ENCODE measurements at regions not wholly inside any gene's neighbourhood (a gene's known extent, or its start where the extent isn't known, plus 50 kb on each side); places are given as distances from the start of the nearest gene placed in this dataset.

DNA sequence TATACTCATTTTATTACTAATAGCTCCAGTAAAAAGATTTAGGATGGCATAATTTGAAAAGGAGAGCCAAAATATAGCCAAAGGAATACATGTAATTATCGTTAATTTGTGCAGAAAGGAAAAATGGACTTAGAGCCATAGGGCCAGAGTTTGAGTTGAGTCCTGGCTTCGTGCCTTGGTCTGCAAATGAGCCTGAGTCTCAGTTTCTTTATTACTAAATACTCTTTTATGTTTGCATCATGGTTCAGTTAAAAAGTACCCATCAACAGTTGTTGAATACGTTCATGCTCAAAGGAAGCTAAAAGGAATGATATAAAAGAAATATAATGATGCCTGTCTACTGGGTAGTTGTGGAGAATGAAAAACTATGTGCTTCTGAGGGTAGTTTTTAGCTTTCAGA, 155.7 kb upstream of the FAM78B start:
- DNase-seq = no peak
- Mint-ChIP-seq H3K27me3 (peaks cover 4 to 10% of the 10 kb centered on the region in 2 donors), H3K27ac (no peak overlapping the region), H3K9me3 (peaks cover 0 to 4% (median 0%) of the 10 kb centered on the region in 3 donors), H3K36me3 (no peaks in the 10 kb centered on the region), H3K4me1 (no peaks in the 10 kb centered on the region), H3K4me3 (no peak overlapping the region)
- ChIA-PET POLR2A (no interaction called here), CTCF (no interaction called here)
- no peaks in the 10 kb centered on the region for H3K9me3 ChIP-seq
- no peaks in the 10 kb centered on the region for H3K36me3 ChIP-seq (ENCODE audit: control insufficient read depth in 2 of 2, extremely low read depth in 1 of 2, insufficient read depth in 1 of 2, low read length in 1 of 2)
- no peaks in the 10 kb centered on the region for H3K4me1 ChIP-seq (ENCODE audit: control insufficient read depth in 1 of 2, extremely low read depth in 1 of 2, insufficient read depth in 2 of 2, low read length in 2 of 2)
- no peak for ATAC-seq (replicated peaks in 1 of 4)
- H3K27me3 ChIP-seq (replicated peaks in 1 of 2; ENCODE audit: control insufficient read depth in 2 of 2, extremely low read depth in 1 of 2, insufficient read depth in 2 of 2, low read length in 1 of 2) = no peaks in the 10 kb centered on the region
- H3K4me3 ChIP-seq (ENCODE audit: control insufficient read depth in 1 of 2, extremely low read depth in 1 of 2, low read length in 1 of 2) = no peak overlapping the region
- no CpG with 5 or more reads among the region's 3 CpGs for WGBS (ENCODE audit: insufficient coverage)
- H3K27ac ChIP-seq (ENCODE audit: low read length) = no peak overlapping the region

DNA sequence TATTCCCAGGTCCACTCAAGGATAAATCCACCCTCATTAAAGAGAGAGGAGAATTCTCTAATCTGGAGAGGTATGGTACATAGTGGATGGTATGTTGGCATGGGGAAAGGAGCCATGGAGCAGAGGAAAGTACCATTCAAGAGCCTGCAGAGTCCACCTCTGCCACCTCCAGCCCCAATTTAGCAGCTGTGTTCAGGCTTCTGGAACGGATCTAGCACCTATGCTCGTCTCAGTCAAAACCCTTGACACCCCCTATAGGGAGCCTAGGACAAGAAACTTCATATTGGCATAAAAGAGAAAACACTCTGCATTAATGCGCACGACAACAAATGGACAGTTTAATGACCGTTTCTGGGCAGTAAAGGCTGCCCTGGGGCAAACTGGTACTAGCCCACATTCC, 161.1 kb upstream of the FAM78B start:
- CTCF ChIA-PET = no interaction called here

DNA sequence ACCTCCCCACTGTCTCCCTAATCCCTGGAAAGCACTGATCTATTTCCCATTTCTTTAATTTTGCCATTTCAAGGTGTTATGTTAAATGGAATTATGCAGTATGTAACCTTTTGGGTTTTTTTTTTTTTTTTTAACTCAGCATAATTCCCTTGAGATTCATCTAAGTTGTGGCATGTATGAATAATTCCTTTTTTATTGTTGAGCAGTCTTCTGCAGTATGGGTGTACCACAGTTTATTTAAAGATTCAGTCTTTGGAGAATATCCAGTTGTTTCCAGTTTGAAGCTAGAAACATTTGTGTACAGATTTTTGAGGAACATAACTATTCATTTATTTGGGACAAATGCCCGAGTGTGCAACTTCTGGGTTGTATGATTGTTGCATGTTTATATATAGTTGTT, 162.2 kb upstream of the FAM78B start:
- no peak for DNase-seq
- CTCF ChIA-PET = no interaction called here
- POLR2A ChIA-PET = no interaction called here
- Mint-ChIP-seq H3K27me3 (peaks cover 4 to 8% of the 10 kb centered on the region in 2 donors), H3K27ac (no peak overlapping the region), H3K4me3 (no peak overlapping the region), H3K4me1 (no peaks in the 10 kb centered on the region), H3K36me3 (no peaks in the 10 kb centered on the region), H3K9me3 (no peaks in the 10 kb centered on the region)
- no peaks in the 10 kb centered on the region for H3K4me1 ChIP-seq (ENCODE audit: control insufficient read depth in 1 of 2, extremely low read depth in 1 of 2, insufficient read depth in 2 of 2, low read length in 2 of 2)
- no peaks in the 10 kb centered on the region for H3K9me3 ChIP-seq
- no peak for ATAC-seq (replicated peaks in 1 of 4)
- H3K36me3 ChIP-seq (ENCODE audit: control insufficient read depth in 2 of 2, extremely low read depth in 1 of 2, insufficient read depth in 1 of 2, low read length in 1 of 2) = no peaks in the 10 kb centered on the region
- no peaks in the 10 kb centered on the region for H3K27me3 ChIP-seq (replicated peaks in 1 of 2; ENCODE audit: control insufficient read depth in 2 of 2, extremely low read depth in 1 of 2, insufficient read depth in 2 of 2, low read length in 1 of 2)
- H3K4me3 ChIP-seq (ENCODE audit: control insufficient read depth in 1 of 2, extremely low read depth in 1 of 2, low read length in 1 of 2) = no peak overlapping the region
- WGBS (ENCODE audit: insufficient coverage) = no CpG with 5 or more reads among the region's 1 CpG
- H3K27ac ChIP-seq (ENCODE audit: low read length) = no peak overlapping the region

More for the DNA sequence above, 161.1 kb upstream of the FAM78B start:
- POLR2A ChIA-PET = no interaction called here
- Mint-ChIP-seq H3K27me3 (peaks cover 4 to 8% of the 10 kb centered on the region in 2 donors), H3K9me3 (no peaks in the 10 kb centered on the region), H3K27ac (no peak overlapping the region), H3K4me3 (no peak overlapping the region), H3K4me1 (no peaks in the 10 kb centered on the region), H3K36me3 (no peaks in the 10 kb centered on the region)
- Histone ChIP-seq H3K27me3 (replicated peaks in 1 of 2; ENCODE audit: control insufficient read depth in 2 of 2, extremely low read depth in 1 of 2, insufficient read depth in 2 of 2, low read length in 1 of 2) (no peaks in the 10 kb centered on the region), H3K9me3 (no peaks in the 10 kb centered on the region), H3K36me3 (ENCODE audit: control insufficient read depth in 2 of 2, extremely low read depth in 1 of 2, insufficient read depth in 1 of 2, low read length in 1 of 2) (no peaks in the 10 kb centered on the region), H3K27ac (ENCODE audit: low read length) (no peak overlapping the region), H3K4me1 (ENCODE audit: control insufficient read depth in 1 of 2, extremely low read depth in 1 of 2, insufficient read depth in 2 of 2, low read length in 2 of 2) (no peaks in the 10 kb centered on the region), H3K4me3 (ENCODE audit: control insufficient read depth in 1 of 2, extremely low read depth in 1 of 2, low read length in 1 of 2) (no peak overlapping the region)
- 60% methylated on average over 3 of the region's 5 CpGs for WGBS (ENCODE audit: insufficient coverage)
- DNase-seq = no peak
- no peak for ATAC-seq (replicated peaks in 1 of 4)

- Mint-ChIP-seq H3K36me3 (no peaks in the 10 kb centered on the region), H3K4me3 (no peak overlapping the region), H3K4me1 (no peaks in the 10 kb centered on the region), H3K9me3 (no peaks in the 10 kb centered on the region), H3K27me3 (peaks cover 10 to 15% of the 10 kb centered on the region in 2 donors), H3K27ac (no peak overlapping the region)
- POLR2A ChIA-PET = no interaction called here
- Histone ChIP-seq H3K4me1 (ENCODE audit: control insufficient read depth in 1 of 2, extremely low read depth in 1 of 2, insufficient read depth in 2 of 2, low read length in 2 of 2) (no peaks in the 10 kb centered on the region), H3K27ac (ENCODE audit: low read length) (no peak overlapping the region), H3K9me3 (no peaks in the 10 kb centered on the region), H3K36me3 (ENCODE audit: control insufficient read depth in 2 of 2, extremely low read depth in 1 of 2, insufficient read depth in 1 of 2, low read length in 1 of 2) (no peaks in the 10 kb centered on the region), H3K27me3 (replicated peaks in 1 of 2; ENCODE audit: control insufficient read depth in 2 of 2, extremely low read depth in 1 of 2, insufficient read depth in 2 of 2, low read length in 1 of 2) (no peaks in the 10 kb centered on the region), H3K4me3 (ENCODE audit: control insufficient read depth in 1 of 2, extremely low read depth in 1 of 2, low read length in 1 of 2) (no peak overlapping the region)
- WGBS (ENCODE audit: insufficient coverage) = no CpG with 5 or more reads among the region's 1 CpG
- CTCF ChIA-PET = no interaction called here
- no peak for ATAC-seq (replicated peaks in 1 of 4)
- no peak for DNase-seq
Measured at GRCh38 chr1:166330096-166330495, 163.3 kb upstream of the FAM78B start.

- no peak overlapping the region for H3K27ac ChIP-seq (ENCODE audit: low read length)
- H3K36me3 ChIP-seq (ENCODE audit: control insufficient read depth in 2 of 2, extremely low read depth in 1 of 2, insufficient read depth in 1 of 2, low read length in 1 of 2) = no peaks in the 10 kb centered on the region
- peaks cover 0 to 2% of the 10 kb centered on the region in 2 experiments for H3K27me3 ChIP-seq (replicated peaks in 1 of 2; ENCODE audit: control insufficient read depth in 2 of 2, extremely low read depth in 1 of 2, insufficient read depth in 2 of 2, low read length in 1 of 2)
- WGBS (ENCODE audit: insufficient coverage) = 86% methylated on average over 1 of the region's 2 CpGs
- H3K4me1 ChIP-seq (ENCODE audit: control insufficient read depth in 1 of 2, extremely low read depth in 1 of 2, insufficient read depth in 2 of 2, low read length in 2 of 2) = no peaks in the 10 kb centered on the region
- CTCF ChIA-PET = no interaction called here
- H3K9me3 ChIP-seq = no peaks in the 10 kb centered on the region
- Mint-ChIP-seq H3K27me3 (peaks cover 7 to 11% of the 10 kb centered on the region in 2 donors), H3K9me3 (no peaks in the 10 kb centered on the region), H3K27ac (no peak overlapping the region), H3K4me1 (no peaks in the 10 kb centered on the region), H3K4me3 (no peak overlapping the region), H3K36me3 (no peaks in the 10 kb centered on the region)
- ATAC-seq (replicated peaks in 1 of 4) (no peak), DNase-seq (no peak)
- POLR2A ChIA-PET = no interaction called here
- H3K4me3 ChIP-seq (ENCODE audit: control insufficient read depth in 1 of 2, extremely low read depth in 1 of 2, low read length in 1 of 2) = no peak overlapping the region
Measured at GRCh38 chr1:166338105-166338504, 171.3 kb upstream of the FAM78B start.

GRCh38 chr1:166340709-166341108, 173.9 kb upstream of the FAM78B start:
- H3K4me3 Mint-ChIP-seq = no peak overlapping the region
- H3K4me1 Mint-ChIP-seq = no peaks in the 10 kb centered on the region
- Histone ChIP-seq H3K36me3 (ENCODE audit: control insufficient read depth in 2 of 2, extremely low read depth in 1 of 2, insufficient read depth in 1 of 2, low read length in 1 of 2) (no peaks in the 10 kb centered on the region), H3K4me1 (ENCODE audit: control insufficient read depth in 1 of 2, extremely low read depth in 1 of 2, insufficient read depth in 2 of 2, low read length in 2 of 2) (no peaks in the 10 kb centered on the region), H3K4me3 (ENCODE audit: control insufficient read depth in 1 of 2, extremely low read depth in 1 of 2, low read length in 1 of 2) (no peak overlapping the region), H3K27ac (ENCODE audit: low read length) (no peak overlapping the region), H3K9me3 (no peaks in the 10 kb centered on the region), H3K27me3 (replicated peaks in 1 of 2; ENCODE audit: control insufficient read depth in 2 of 2, extremely low read depth in 1 of 2, insufficient read depth in 2 of 2, low read length in 1 of 2) (peaks cover 0 to 2% of the 10 kb centered on the region in 2 experiments)
- POLR2A ChIA-PET = no interaction called here
- no peaks in the 10 kb centered on the region for H3K9me3 Mint-ChIP-seq
- ATAC-seq (replicated peaks in 1 of 4) (no peak), DNase-seq (no peak)
- no peaks in the 10 kb centered on the region for H3K36me3 Mint-ChIP-seq
- peaks cover 0 to 1% of the 10 kb centered on the region in 2 donors for H3K27me3 Mint-ChIP-seq
- no peak overlapping the region for H3K27ac Mint-ChIP-seq
- CTCF ChIA-PET = no interaction called here

GRCh38 chr1:166343276-166343675, 176.5 kb upstream of the FAM78B start:
- 91% methylated on average over 22 of the region's 22 CpGs for WGBS (ENCODE audit: insufficient coverage)
- peaks cover 0 to 4% of the 10 kb centered on the region in 2 donors for H3K27me3 Mint-ChIP-seq
- H3K27ac Mint-ChIP-seq = no peak overlapping the region
- CTCF ChIA-PET = no interaction called here
- no peaks in the 10 kb centered on the region for H3K9me3 ChIP-seq
- H3K27ac ChIP-seq (ENCODE audit: low read length) = no peak overlapping the region
- DNase-seq (no peak), ATAC-seq (replicated peaks in 1 of 4) (no peak)
- no peaks in the 10 kb centered on the region for H3K36me3 ChIP-seq (ENCODE audit: control insufficient read depth in 2 of 2, extremely low read depth in 1 of 2, insufficient read depth in 1 of 2, low read length in 1 of 2)
- no peaks in the 10 kb centered on the region for H3K4me1 ChIP-seq (ENCODE audit: control insufficient read depth in 1 of 2, extremely low read depth in 1 of 2, insufficient read depth in 2 of 2, low read length in 2 of 2)
- H3K36me3 Mint-ChIP-seq = no peaks in the 10 kb centered on the region
- H3K27me3 ChIP-seq (replicated peaks in 1 of 2; ENCODE audit: control insufficient read depth in 2 of 2, extremely low read depth in 1 of 2, insufficient read depth in 2 of 2, low read length in 1 of 2) = peaks cover 0 to 4% of the 10 kb centered on the region in 2 experiments
- POLR2A ChIA-PET = no interaction called here
- no peak overlapping the region for H3K4me3 Mint-ChIP-seq
- H3K4me3 ChIP-seq (ENCODE audit: control insufficient read depth in 1 of 2, extremely low read depth in 1 of 2, low read length in 1 of 2) = no peak overlapping the region
- no peaks in the 10 kb centered on the region for H3K4me1 Mint-ChIP-seq
- peaks cover 0 to 11% (median 3%) of the 10 kb centered on the region in 3 donors for H3K9me3 Mint-ChIP-seq
